HEK293T (cell line): ENCODE measurements at regions not wholly inside any gene's neighbourhood (a gene's known extent, or its start where the extent isn't known, plus 50 kb on each side); places are given as distances from the start of the nearest gene placed in this dataset.

ENCODE experiments used
- CTCF ChIA-PET: fragments of 350-600 bp; formaldehyde crosslinking; extraction: SDS; loops from one replicate; lab custom pipeline; 2021; ENCODE audit warnings: antibody characterized with exemption, inconsistent platforms; lab: Yijun Ruan, JAX
- POLR2A ChIA-PET: fragments of 350-600 bp; formaldehyde crosslinking; extraction: SDS; loops from one replicate; lab custom pipeline; 2020; ENCODE audit warnings: antibody characterized with exemption, inconsistent platforms; lab: Yijun Ruan, JAX
- DNase-seq: peaks from one replicate; pipeline ENCODE4 v3.0.0; 2012; ENCODE audit warnings: mixed read lengths; ENCODE audit errors: extremely low spot score
- ARNT ChIP-seq: fragments of 450-650 bp; IDR thresholded peaks from 2 replicates; pipeline ENCODE4 v1.6.1; 2017; ENCODE audit warnings: mild to moderate bottlenecking
- BHLHE40 ChIP-seq: fragments of 450-650 bp; IDR thresholded peaks from 2 replicates; pipeline ENCODE4 v1.6.1; 2016; ENCODE audit warnings: mild to moderate bottlenecking, moderate library complexity, borderline replicate concordance
- CTBP1 ChIP-seq: fragments of 450-650 bp; IDR thresholded peaks from 2 replicates; pipeline ENCODE4 v1.6.1; 2016; ENCODE audit warnings: borderline replicate concordance
- ELF4 ChIP-seq: fragments of 450-650 bp; IDR thresholded peaks from 2 replicates; pipeline ENCODE4 v1.6.1; 2017; ENCODE audit warnings: antibody characterized with exemption
- FOXA1 ChIP-seq: fragments of 450-650 bp; IDR thresholded peaks from 2 replicates; pipeline ENCODE4 v1.6.1; 2016; ENCODE audit warnings: mild to moderate bottlenecking
- FOXK2 ChIP-seq: fragments of 450-650 bp; IDR thresholded peaks from 2 replicates; pipeline ENCODE4 v1.6.1; 2016; ENCODE audit warnings: mild to moderate bottlenecking
- FOXM1 ChIP-seq: fragments of 450-650 bp; IDR thresholded peaks from 2 replicates; pipeline ENCODE4 v1.6.1; 2017; ENCODE audit warnings: mild to moderate bottlenecking, borderline replicate concordance
- HDGF ChIP-seq: fragments of 450-650 bp; IDR thresholded peaks from 2 replicates; pipeline ENCODE4 v1.6.1; 2017; ENCODE audit warnings: antibody characterized with exemption, borderline replicate concordance
- L3MBTL2 ChIP-seq: fragments of 450-650 bp; conservative IDR thresholded peaks from 2 replicates; pipeline ENCODE4 v1.6.1; 2016; ENCODE audit warnings: mild to moderate bottlenecking
- LEF1 ChIP-seq: fragments of 450-650 bp; IDR thresholded peaks from 2 replicates; pipeline ENCODE4 v1.6.1; 2017; ENCODE audit warnings: mild to moderate bottlenecking, borderline replicate concordance
- NFRKB ChIP-seq: fragments of 450-650 bp; IDR thresholded peaks from 2 replicates; pipeline ENCODE4 v1.6.1; 2016; ENCODE audit warnings: mild to moderate bottlenecking, moderate library complexity
- PKNOX1 ChIP-seq: fragments of 450-650 bp; IDR thresholded peaks from 2 replicates; pipeline ENCODE4 v1.6.1; 2016
- SP1 ChIP-seq: fragments of 450-650 bp; IDR thresholded peaks from 2 replicates; pipeline ENCODE4 v1.6.1; 2017
- SUZ12 ChIP-seq: fragments of 450-650 bp; IDR thresholded peaks from 2 replicates; pipeline ENCODE4 v1.6.1; 2016; ENCODE audit warnings: mild to moderate bottlenecking
- TARDBP ChIP-seq: fragments of 450-650 bp; IDR thresholded peaks from 2 replicates; pipeline ENCODE4 v1.6.1; 2016
- ZNF384 ChIP-seq: fragments of 450-650 bp; IDR thresholded peaks from 2 replicates; pipeline ENCODE4 v1.6.1; 2016

- CTCF ChIA-PET, result no interaction called here
- POLR2A ChIA-PET, result no interaction called here
- TF ChIP-seq ARNT (no peak), ELF4 (no peak), SUZ12 (no peak), FOXA1 (no peak), FOXK2 (no peak), LEF1 (no peak), BHLHE40 (no peak), PKNOX1 (no peak), ZNF384 (no peak), L3MBTL2 (no peak), HDGF (no peak), SP1 (no peak), TARDBP (no peak), CTBP1 (no peak), NFRKB (no peak), FOXM1 (no peak)
- no peak for DNase-seq
Measured at GRCh38 chr6:14828201-14828611, 417.7 kb upstream of the JARID2 start.

- no peak for DNase-seq
- ChIA-PET CTCF (no interaction called here), POLR2A (no interaction called here)
- TF ChIP-seq FOXM1, result no peak
- TF ChIP-seq SP1, result no peak
- TF ChIP-seq ZNF384, result no peak
- TF ChIP-seq SUZ12, result no peak
- TF ChIP-seq BHLHE40, result no peak
- no peak for TF ChIP-seq PKNOX1
- no peak for TF ChIP-seq TARDBP
- TF ChIP-seq ELF4, result no peak
- TF ChIP-seq FOXA1, result no peak
- no peak for TF ChIP-seq FOXK2
- no peak for TF ChIP-seq NFRKB
Measured at GRCh38 chr6:14831070-14831469, 414.8 kb upstream of the JARID2 start.

GRCh38 chr6:14831937-14832336, 413.9 kb upstream of the JARID2 start:
- TF ChIP-seq PKNOX1, result no peak
- CTCF ChIA-PET, result interaction anchor here (0.7 kb wide), 1 partner anchor 15 kb away, joined by 3 read pairs; no protein-coding TSS in a partner anchor
- POLR2A ChIA-PET, result no interaction called here
- DNase-seq, result no peak

GRCh38 chr6:14832427-14832826, 413.4 kb upstream of the JARID2 start:
- ChIA-PET POLR2A (no interaction called here), CTCF (interaction anchor here (0.7 kb wide), 1 partner anchor 16 kb away, joined by 3 read pairs; no protein-coding TSS in a partner anchor)
- no peak for DNase-seq
- TF ChIP-seq TARDBP (no peak), NFRKB (no peak), BHLHE40 (no peak), ZNF384 (no peak), ELF4 (no peak), LEF1 (no peak), L3MBTL2 (no peak), FOXM1 (no peak), ARNT (no peak), PKNOX1 (no peak)

GRCh38 chr6:14834851-14835530, 410.9 kb upstream of the JARID2 start:
- ChIA-PET POLR2A (no interaction called here), CTCF (interaction anchor here (0.7 kb wide), 1 partner anchor 148 kb away, joined by 3 read pairs; no protein-coding TSS in a partner anchor)
- TF ChIP-seq SUZ12 (no peak), FOXA1 (no peak), FOXM1 (no peak), L3MBTL2 (no peak), NFRKB (no peak), PKNOX1 (no peak), SP1 (no peak), ARNT (no peak), ELF4 (no peak), ZNF384 (no peak), LEF1 (no peak), FOXK2 (no peak)
- no peak for DNase-seq
